Suprapubic skin (tissue), 4 donors: ENCODE measurements at regions not wholly inside any gene's neighbourhood (a gene's known extent, or its start where the extent isn't known, plus 50 kb on each side); places are given as distances from the start of the nearest gene placed in this dataset.
"Not testable (repeated sequence)": the region's sequence is repeated elsewhere in the genome, so short reads cannot be mapped to it uniquely, and the experiment has no call there.

Experiments
- DNase-seq, 2 donors: peaks; one replicate each; pipeline ENCODE4 v3.0.0-alpha.2; 2019; ENCODE audit warnings: low spot score in 2 of 2
- H3K27ac ChIP-seq: fragments of 200-600 bp; sonication (generic); one replicate; pipeline ENCODE4 v1.5.1; 2019
- H3K27me3 ChIP-seq: fragments of 200-600 bp; sonication (generic); one replicate; pipeline ENCODE4 v1.5.1; 2019
- H3K36me3 ChIP-seq: fragments of 200-600 bp; sonication (generic); one replicate; pipeline ENCODE4 v1.5.1; 2019
- H3K4me1 ChIP-seq: fragments of 200-600 bp; sonication (generic); one replicate; pipeline ENCODE4 v1.5.1; 2019
- H3K4me3 ChIP-seq: fragments of 200-600 bp; sonication (generic); one replicate; pipeline ENCODE4 v1.5.1; 2019; ENCODE audit warnings: mild to moderate bottlenecking
- H3K9me3 ChIP-seq: fragments of 200-600 bp; sonication (generic); one replicate; pipeline ENCODE4 v1.5.1; 2019
- EP300 ChIP-seq: sonication (generic); formaldehyde crosslinking; IDR thresholded peaks from one replicate; pipeline ENCODE4 v1.6.1; 2017; ENCODE audit warnings: antibody characterized with exemption
- POLR2A ChIP-seq, 2 donors: fragments of 450-650 bp; IDR thresholded peaks; one replicate each; pipeline ENCODE4 v1.6.1; 2017; ENCODE audit warnings: antibody characterized with exemption in 2 of 2, mild to moderate bottlenecking in 2 of 2, moderate library complexity in 2 of 2
- POLR2AphosphoS5 ChIP-seq, 3 donors: sonication (generic); formaldehyde crosslinking; IDR thresholded peaks; one replicate each; pipeline ENCODE4 v1.6.1; 2017; ENCODE audit warnings: antibody characterized with exemption in 3 of 3
- WGBS: methylation state at CpG from one replicate; pipeline ENCODE4 v1.1.5; 2018; 5-methylcytosine and 5-hydroxymethylcytosine counted together
- TF ChIP-seq, protein P1 (sequence below), 2 donors: fragments of 200-600 bp in 1 of 2; fragments of 450-650 bp in 1 of 2; sonication (generic) in 1 of 2; IDR thresholded peaks; one replicate each; pipeline ENCODE4 v1.5.1; 2016 to 2019; ENCODE audit warnings: antibody characterized with exemption in 2 of 2, mild to moderate bottlenecking in 1 of 2, moderate library complexity in 1 of 2

GRCh38 chr7:10507032-10507431 is 466.6 kb upstream of the PHF14 start:
- no peak overlapping the region for H3K4me3 ChIP-seq
- no peaks in the 10 kb centered on the region for H3K4me1 ChIP-seq
- TF ChIP-seq, protein P1, sequence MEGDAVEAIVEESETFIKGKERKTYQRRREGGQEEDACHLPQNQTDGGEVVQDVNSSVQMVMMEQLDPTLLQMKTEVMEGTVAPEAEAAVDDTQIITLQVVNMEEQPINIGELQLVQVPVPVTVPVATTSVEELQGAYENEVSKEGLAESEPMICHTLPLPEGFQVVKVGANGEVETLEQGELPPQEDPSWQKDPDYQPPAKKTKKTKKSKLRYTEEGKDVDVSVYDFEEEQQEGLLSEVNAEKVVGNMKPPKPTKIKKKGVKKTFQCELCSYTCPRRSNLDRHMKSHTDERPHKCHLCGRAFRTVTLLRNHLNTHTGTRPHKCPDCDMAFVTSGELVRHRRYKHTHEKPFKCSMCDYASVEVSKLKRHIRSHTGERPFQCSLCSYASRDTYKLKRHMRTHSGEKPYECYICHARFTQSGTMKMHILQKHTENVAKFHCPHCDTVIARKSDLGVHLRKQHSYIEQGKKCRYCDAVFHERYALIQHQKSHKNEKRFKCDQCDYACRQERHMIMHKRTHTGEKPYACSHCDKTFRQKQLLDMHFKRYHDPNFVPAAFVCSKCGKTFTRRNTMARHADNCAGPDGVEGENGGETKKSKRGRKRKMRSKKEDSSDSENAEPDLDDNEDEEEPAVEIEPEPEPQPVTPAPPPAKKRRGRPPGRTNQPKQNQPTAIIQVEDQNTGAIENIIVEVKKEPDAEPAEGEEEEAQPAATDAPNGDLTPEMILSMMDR (IDR thresholded peaks at IDR 0.05) = no peak
- TF ChIP-seq POLR2A (IDR thresholded peaks at IDR 0.05) (no peak), POLR2AphosphoS5 (IDR thresholded peaks at IDR 0.05) (no peak), EP300 (no peak)
- DNase-seq = no peak
- no peak overlapping the region for H3K27ac ChIP-seq
- no peaks in the 10 kb centered on the region for H3K9me3 ChIP-seq
- no peaks in the 10 kb centered on the region for H3K36me3 ChIP-seq
- WGBS = 96% methylated on average over 2 of the region's 2 CpGs
- H3K27me3 ChIP-seq = no peaks in the 10 kb centered on the region

DNA sequence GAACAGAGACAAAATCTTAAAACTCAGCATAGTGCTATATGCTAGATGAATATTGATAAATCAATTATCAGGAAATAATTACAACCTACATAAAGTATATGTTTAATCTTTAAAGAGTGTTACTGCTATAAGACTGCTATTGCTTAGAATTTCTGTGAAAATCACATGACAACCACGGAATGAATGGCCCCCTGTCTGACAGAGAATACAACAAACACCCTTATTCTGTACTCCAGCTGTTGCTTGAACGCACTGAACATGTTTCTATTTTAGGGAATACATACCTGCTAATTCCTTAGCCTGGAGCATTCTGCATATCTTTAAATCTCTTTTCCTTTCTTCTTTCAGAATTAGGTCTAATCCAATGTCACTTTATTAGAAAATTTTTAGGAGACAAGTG is 452.4 kb upstream of the PHF14 start:
- Histone ChIP-seq H3K36me3 (no peaks in the 10 kb centered on the region), H3K4me3 (no peak overlapping the region), H3K4me1 (no peaks in the 10 kb centered on the region), H3K27me3 (no peaks in the 10 kb centered on the region), H3K27ac (no peak overlapping the region), H3K9me3 (no peaks in the 10 kb centered on the region)
- DNase-seq = no peak
- TF ChIP-seq POLR2AphosphoS5 (IDR thresholded peaks at IDR 0.05) (no peak), EP300 (no peak), POLR2A (IDR thresholded peaks at IDR 0.05) (no peak)
- TF ChIP-seq, protein P1 (IDR thresholded peaks at IDR 0.05) = no peak
- WGBS = 30% methylated on average over 2 of the region's 2 CpGs

GRCh38 chr7:10533429-10533828 is 440.2 kb upstream of the PHF14 start:
- H3K36me3 ChIP-seq, H3K4me3 ChIP-seq, DNase-seq, H3K4me1 ChIP-seq, H3K9me3 ChIP-seq, H3K27ac ChIP-seq, H3K27me3 ChIP-seq: not testable (repeated sequence)
- 87% methylated on average over 12 of the region's 13 CpGs for WGBS

DNA sequence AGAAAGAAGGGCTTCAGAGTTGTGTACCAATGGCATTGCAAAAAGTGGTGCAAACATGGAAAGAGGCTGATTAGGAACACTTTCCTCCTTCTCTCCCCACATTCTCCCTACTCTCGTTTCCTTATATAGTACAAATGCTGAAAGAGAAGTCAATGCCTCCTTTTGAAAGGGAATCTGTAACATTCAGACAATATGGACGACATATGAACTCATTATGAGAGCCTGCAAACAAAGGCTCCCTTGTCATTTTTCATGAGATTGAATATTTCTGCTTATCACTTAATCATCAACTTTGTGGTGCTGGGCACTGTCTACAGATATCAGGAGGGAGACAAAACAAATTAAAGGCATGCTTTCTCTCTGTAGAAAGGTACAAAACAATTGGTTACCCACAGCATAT is 437.1 kb upstream of the PHF14 start:
- no peak overlapping the region for H3K4me3 ChIP-seq
- TF ChIP-seq, protein P1 (IDR thresholded peaks at IDR 0.05) = no peak
- TF ChIP-seq EP300 = no peak
- TF ChIP-seq POLR2A (IDR thresholded peaks at IDR 0.05) = no peak
- no peak for TF ChIP-seq POLR2AphosphoS5 (IDR thresholded peaks at IDR 0.05)
- no peak overlapping the region for H3K27ac ChIP-seq
- 31% methylated on average over 2 of the region's 2 CpGs for WGBS
- no peak for DNase-seq
- no peaks in the 10 kb centered on the region for H3K36me3 ChIP-seq
- peaks cover 3% of the 10 kb centered on the region for H3K9me3 ChIP-seq
- H3K4me1 ChIP-seq = no peaks in the 10 kb centered on the region
- no peaks in the 10 kb centered on the region for H3K27me3 ChIP-seq

DNA sequence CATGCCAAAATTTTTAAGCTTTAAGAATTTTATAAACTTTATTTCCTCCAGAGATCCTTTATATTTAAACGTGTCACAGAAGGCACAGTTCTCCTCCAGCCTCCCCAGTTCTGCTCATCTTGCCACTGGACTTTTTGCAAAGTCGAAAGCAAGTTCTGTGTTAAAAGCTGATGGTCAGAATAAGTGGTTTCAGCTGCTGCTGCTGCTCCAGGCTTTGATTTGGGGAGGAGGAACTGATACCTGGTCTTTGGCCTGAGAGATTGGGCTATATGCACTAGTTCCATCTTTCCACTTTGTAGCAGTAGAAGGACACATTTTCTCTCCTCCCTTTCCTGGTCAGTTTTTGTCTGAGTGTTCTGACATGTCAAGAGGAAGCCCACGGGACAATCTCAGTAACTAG is 435.9 kb upstream of the PHF14 start:
- no peaks in the 10 kb centered on the region for H3K36me3 ChIP-seq
- WGBS = 69% methylated on average over 3 of the region's 3 CpGs
- no peak overlapping the region for H3K27ac ChIP-seq
- no peak for TF ChIP-seq POLR2AphosphoS5 (IDR thresholded peaks at IDR 0.05)
- TF ChIP-seq EP300 = no peak
- TF ChIP-seq, protein P1 (IDR thresholded peaks at IDR 0.05) = no peak
- TF ChIP-seq POLR2A (IDR thresholded peaks at IDR 0.05) = no peak
- peaks cover 3% of the 10 kb centered on the region for H3K9me3 ChIP-seq
- H3K27me3 ChIP-seq = no peaks in the 10 kb centered on the region
- H3K4me1 ChIP-seq = no peaks in the 10 kb centered on the region
- no peak for DNase-seq
- H3K4me3 ChIP-seq = no peak overlapping the region

- Histone ChIP-seq H3K36me3 (no peaks in the 10 kb centered on the region), H3K4me3 (no peak overlapping the region), H3K4me1 (no peaks in the 10 kb centered on the region), H3K27me3 (no peaks in the 10 kb centered on the region), H3K9me3 (no peaks in the 10 kb centered on the region), H3K27ac (no peak overlapping the region)
- TF ChIP-seq, protein P1 (IDR thresholded peaks at IDR 0.05) = no peak
- TF ChIP-seq POLR2AphosphoS5 (IDR thresholded peaks at IDR 0.05) = no peak
- no peak for TF ChIP-seq POLR2A (IDR thresholded peaks at IDR 0.05)
- no peak for TF ChIP-seq EP300
- no peak for DNase-seq
- 91% methylated on average over 5 of the region's 5 CpGs for WGBS
Observed at GRCh38 chr7:10557375-10557774, 416.3 kb upstream of the PHF14 start.
